ENCODE measurements at regions not wholly inside any gene's neighbourhood (a gene's known extent, or its start where the extent isn't known, plus 50 kb on each side); places are given as distances from the start of the nearest gene placed in this dataset.

GRCh38 chr6:1068905-1069304, 243.0 kb upstream of the FOXQ1 start:
- TF ChIP-seq CTCF (IDR thresholded peaks at IDR 0.05; ENCODE audit: poor library complexity) (no peak), EZH2phosphoT487 (IDR thresholded peaks at IDR 0.05; ENCODE audit: low read depth, severe bottlenecking, unreplicated experiment) (no peak), EZH2 (IDR thresholded peaks at IDR 0.05; ENCODE audit: borderline replicate concordance) (no peak)

Measured in hepatocyte (in vitro differentiated cells).